Upper lobe of left lung (tissue), 4 donors: ENCODE measurements at regions not wholly inside any gene's neighbourhood (a gene's known extent, or its start where the extent isn't known, plus 50 kb on each side); places are given as distances from the start of the nearest gene placed in this dataset.

Source experiments
- POLR2A ChIP-seq, 4 donors: fragments of 450-650 bp; IDR thresholded peaks; one replicate each; pipeline ENCODE4 v1.5.1; 2016 to 2017; ENCODE audit warnings: antibody characterized with exemption in 4 of 4, mild to moderate bottlenecking in 2 of 4
- TF ChIP-seq, protein P1 (sequence below), 6 experiments: fragments of 450-650 bp in 4 of 6; fragments of 200-600 bp in 2 of 6; sonication (generic) in 2 of 6; IDR thresholded peaks; one replicate each; pipeline ENCODE4 v1.5.1; 2016 to 2019; ENCODE audit warnings: antibody characterized with exemption in 6 of 6

DNA sequence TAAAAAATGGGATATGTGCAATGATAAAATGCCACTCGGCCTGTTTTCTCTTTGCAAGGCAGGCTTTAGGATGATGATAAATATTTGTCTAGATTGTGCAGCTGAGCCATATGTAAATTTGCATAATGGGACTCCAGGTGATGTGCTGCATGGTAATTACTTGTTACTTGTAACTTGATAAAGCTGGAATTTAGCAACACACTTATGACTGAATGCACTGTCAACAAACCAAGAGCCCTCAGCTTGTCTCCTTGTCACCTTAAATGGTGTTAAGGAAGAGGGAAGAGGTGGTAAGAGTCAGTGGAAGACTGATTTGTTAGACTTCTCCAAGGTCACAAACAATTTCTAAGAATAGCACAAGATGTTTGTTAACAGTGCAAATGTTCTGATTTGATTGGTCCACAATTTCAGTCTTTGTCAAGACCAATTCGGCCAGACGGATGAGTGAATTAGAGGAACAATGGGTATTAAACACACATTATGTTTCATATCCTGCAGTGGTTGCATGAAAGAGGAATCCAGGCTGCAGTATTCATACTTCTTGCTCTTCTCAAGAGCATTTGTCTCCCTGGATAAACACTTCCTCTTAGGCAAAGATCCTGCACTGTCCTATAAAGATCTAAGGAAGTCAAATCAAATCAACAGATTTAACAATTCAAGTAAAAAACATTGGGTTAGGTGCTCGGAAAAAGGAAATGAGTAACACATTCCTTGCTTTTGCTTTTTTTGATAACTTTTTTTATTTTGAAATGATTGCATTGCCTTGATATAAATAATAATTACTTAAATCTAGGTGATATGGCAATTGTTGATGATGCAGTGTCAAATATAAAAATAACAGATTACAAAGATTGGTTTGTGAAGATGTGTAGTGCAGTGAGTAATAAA lies 448.3 kb upstream of the DDI1 start:
- TF ChIP-seq, protein P1, sequence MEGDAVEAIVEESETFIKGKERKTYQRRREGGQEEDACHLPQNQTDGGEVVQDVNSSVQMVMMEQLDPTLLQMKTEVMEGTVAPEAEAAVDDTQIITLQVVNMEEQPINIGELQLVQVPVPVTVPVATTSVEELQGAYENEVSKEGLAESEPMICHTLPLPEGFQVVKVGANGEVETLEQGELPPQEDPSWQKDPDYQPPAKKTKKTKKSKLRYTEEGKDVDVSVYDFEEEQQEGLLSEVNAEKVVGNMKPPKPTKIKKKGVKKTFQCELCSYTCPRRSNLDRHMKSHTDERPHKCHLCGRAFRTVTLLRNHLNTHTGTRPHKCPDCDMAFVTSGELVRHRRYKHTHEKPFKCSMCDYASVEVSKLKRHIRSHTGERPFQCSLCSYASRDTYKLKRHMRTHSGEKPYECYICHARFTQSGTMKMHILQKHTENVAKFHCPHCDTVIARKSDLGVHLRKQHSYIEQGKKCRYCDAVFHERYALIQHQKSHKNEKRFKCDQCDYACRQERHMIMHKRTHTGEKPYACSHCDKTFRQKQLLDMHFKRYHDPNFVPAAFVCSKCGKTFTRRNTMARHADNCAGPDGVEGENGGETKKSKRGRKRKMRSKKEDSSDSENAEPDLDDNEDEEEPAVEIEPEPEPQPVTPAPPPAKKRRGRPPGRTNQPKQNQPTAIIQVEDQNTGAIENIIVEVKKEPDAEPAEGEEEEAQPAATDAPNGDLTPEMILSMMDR (IDR thresholded peaks at IDR 0.05) = no peak
- no peak for TF ChIP-seq POLR2A (IDR thresholded peaks at IDR 0.05)
